Astrocyte (in vitro differentiated cells and primary cell): ENCODE measurements at regions not wholly inside any gene's neighbourhood (a gene's known extent, or its start where the extent isn't known, plus 50 kb on each side); places are given as distances from the start of the nearest gene placed in this dataset.

ENCODE experiments used
- DNase-seq: peaks from one replicate; pipeline ENCODE4 v3.0.0-alpha.2; 2010; ENCODE audit warnings: low read depth
- FAIRE-seq: peaks from 2 replicates; lab custom pipeline; 2011; peaks lifted over from hg19 to GRCh38; lab: Jason Lieb, UNC
- H2AFZ ChIP-seq: 2 replicates; pipeline ENCODE4 v1.6.0; 2012; ENCODE audit warnings: low read depth, low read length, inconsistent platforms
- H3K27ac ChIP-seq: 2 replicates; pipeline ENCODE4 v1.5.1; 2011; ENCODE audit warnings: low read depth, low read length, inconsistent platforms
- H3K27me3 ChIP-seq: 2 replicates; pipeline ENCODE4 v1.6.0; 2011; ENCODE audit warnings: low read length, inconsistent platforms; ENCODE audit not compliant: insufficient read depth
- H3K36me3 ChIP-seq: 2 replicates; pipeline ENCODE4 v1.5.1; 2011; ENCODE audit warnings: low read length, inconsistent platforms; ENCODE audit not compliant: insufficient read depth
- H3K4me1 ChIP-seq: 2 replicates; pipeline ENCODE4 v1.5.1; 2011; ENCODE audit warnings: low read length, inconsistent platforms; ENCODE audit not compliant: insufficient read depth
- H3K4me2 ChIP-seq: 2 replicates; pipeline ENCODE4 v1.6.0; 2012; ENCODE audit warnings: low read length, inconsistent platforms
- H3K4me3 ChIP-seq: 2 replicates; pipeline ENCODE4 v1.5.1; 2011; ENCODE audit warnings: low read depth, mild to moderate bottlenecking, low read length, inconsistent platforms; ENCODE audit not compliant: insufficient read depth
- H3K79me2 ChIP-seq: 2 replicates; pipeline ENCODE4 v1.6.0; 2012; ENCODE audit warnings: mild to moderate bottlenecking, low read length, inconsistent platforms; ENCODE audit not compliant: insufficient read depth
- H3K9ac ChIP-seq: 2 replicates; pipeline ENCODE4 v1.6.0; 2012; ENCODE audit warnings: mild to moderate bottlenecking, low read length, inconsistent platforms
- H3K9me3 ChIP-seq: 2 replicates; pipeline ENCODE4 v1.5.1; 2012; ENCODE audit warnings: low read depth, mild to moderate bottlenecking, low read length, inconsistent platforms; ENCODE audit not compliant: insufficient read depth
- H4K20me1 ChIP-seq: 2 replicates; pipeline ENCODE4 v1.6.0; 2012; ENCODE audit warnings: low read length, inconsistent platforms; ENCODE audit not compliant: insufficient read depth
- H3K27ac Mint-ChIP-seq: one replicate; pipeline ENCODE4 v1.8.0; 2021; ENCODE audit warnings: mild to moderate bottlenecking, mixed read lengths; ENCODE audit not compliant: unreplicated experiment
- H3K27me3 Mint-ChIP-seq: one replicate; pipeline ENCODE4 v1.8.0; 2021; ENCODE audit warnings: low read depth, mixed read lengths; ENCODE audit not compliant: unreplicated experiment
- H3K36me3 Mint-ChIP-seq: one replicate; pipeline ENCODE4 v1.8.0; 2021; ENCODE audit warnings: low read depth, mixed read lengths; ENCODE audit not compliant: unreplicated experiment
- H3K4me1 Mint-ChIP-seq: one replicate; pipeline ENCODE4 v1.8.0; 2021; ENCODE audit warnings: low read depth, mixed read lengths; ENCODE audit not compliant: unreplicated experiment
- H3K4me3 Mint-ChIP-seq: one replicate; pipeline ENCODE4 v1.8.0; 2021; ENCODE audit warnings: mild to moderate bottlenecking, moderate library complexity, mixed read lengths; ENCODE audit not compliant: unreplicated experiment
- H3K9me3 Mint-ChIP-seq: one replicate; pipeline ENCODE4 v1.8.0; 2021; ENCODE audit warnings: mild to moderate bottlenecking, mixed read lengths; ENCODE audit not compliant: unreplicated experiment
- CTCF ChIP-seq: IDR thresholded peaks from 2 replicates; pipeline ENCODE4 v1.5.1; 2011; ENCODE audit warnings: low read depth, mild to moderate bottlenecking, inconsistent platforms, low read length, moderate library complexity; ENCODE audit not compliant: insufficient read depth
- EZH2 ChIP-seq: IDR thresholded peaks from 2 replicates; pipeline ENCODE4 v1.6.1; 2012; ENCODE audit warnings: mild to moderate bottlenecking, low read length, inconsistent platforms; ENCODE audit not compliant: insufficient read depth

GRCh38 chr2:19684516-19684915 lies 217.3 kb downstream of the TTC32 start:
- peaks cover 4% of the 10 kb centered on the region for H3K9me3 Mint-ChIP-seq
- no peaks in the 10 kb centered on the region for H3K36me3 ChIP-seq
- H4K20me1 ChIP-seq, result no peaks in the 10 kb centered on the region
- H3K4me1 ChIP-seq, result no peaks in the 10 kb centered on the region
- no peak overlapping the region for H3K27ac ChIP-seq
- H3K4me2 ChIP-seq, result no peak overlapping the region
- no peaks in the 10 kb centered on the region for H3K4me1 Mint-ChIP-seq
- H3K4me3 ChIP-seq, result no peak overlapping the region
- DNase-seq (no peak), FAIRE-seq (no peak)
- TF ChIP-seq EZH2 (no peak), CTCF (no peak)
- no peaks in the 10 kb centered on the region for H3K36me3 Mint-ChIP-seq
- no peak overlapping the region for H2AFZ ChIP-seq
- H3K9ac ChIP-seq, result no peak overlapping the region
- no peak overlapping the region for H3K4me3 Mint-ChIP-seq
- peaks cover 4% of the 10 kb centered on the region for H3K27me3 Mint-ChIP-seq
- H3K9me3 ChIP-seq, result no peaks in the 10 kb centered on the region
- no peak overlapping the region for H3K27ac Mint-ChIP-seq
- H3K27me3 ChIP-seq, result no peaks in the 10 kb centered on the region
- H3K79me2 ChIP-seq, result no peaks in the 10 kb centered on the region

GRCh38 chr2:19683556-19683955 lies 218.2 kb downstream of the TTC32 start:
- Mint-ChIP-seq H3K4me3 (no peak overlapping the region), H3K9me3 (peaks cover 4% of the 10 kb centered on the region), H3K4me1 (no peaks in the 10 kb centered on the region), H3K27me3 (peaks cover 4% of the 10 kb centered on the region), H3K27ac (no peak overlapping the region), H3K36me3 (no peaks in the 10 kb centered on the region)
- Histone ChIP-seq H3K4me3 (no peak overlapping the region), H4K20me1 (no peaks in the 10 kb centered on the region), H3K4me2 (no peak overlapping the region), H3K9ac (no peak overlapping the region), H3K27me3 (no peaks in the 10 kb centered on the region), H3K9me3 (no peaks in the 10 kb centered on the region), H3K27ac (no peak overlapping the region), H2AFZ (no peak overlapping the region), H3K36me3 (no peaks in the 10 kb centered on the region), H3K79me2 (no peaks in the 10 kb centered on the region), H3K4me1 (no peaks in the 10 kb centered on the region)
- no peak for DNase-seq
- FAIRE-seq, result no peak
- no peak for TF ChIP-seq EZH2
- TF ChIP-seq CTCF, result no peak

GRCh38 chr2:19682493-19682892 lies 219.3 kb downstream of the TTC32 start:
- Mint-ChIP-seq H3K4me1 (no peaks in the 10 kb centered on the region), H3K36me3 (no peaks in the 10 kb centered on the region), H3K27ac (no peak overlapping the region), H3K27me3 (peaks cover 7% of the 10 kb centered on the region), H3K4me3 (no peak overlapping the region), H3K9me3 (peaks cover 2% of the 10 kb centered on the region)
- DNase-seq (no peak), FAIRE-seq (no peak)
- TF ChIP-seq CTCF (no peak), EZH2 (no peak)
- Histone ChIP-seq H3K36me3 (no peaks in the 10 kb centered on the region), H3K79me2 (no peaks in the 10 kb centered on the region), H3K4me2 (no peak overlapping the region), H3K4me3 (no peak overlapping the region), H3K9ac (no peak overlapping the region), H3K27me3 (no peaks in the 10 kb centered on the region), H3K4me1 (no peaks in the 10 kb centered on the region), H3K27ac (no peak overlapping the region), H4K20me1 (no peaks in the 10 kb centered on the region), H3K9me3 (no peaks in the 10 kb centered on the region), H2AFZ (no peak overlapping the region)
